ENCODE measurements at regions not wholly inside any gene's neighbourhood (a gene's known extent, or its start where the extent isn't known, plus 50 kb on each side); places are given as distances from the start of the nearest gene placed in this dataset.
A peak's percentile ranks its signal among the peaks of the same experiment; 100 is the strongest.
"Not testable (repeated sequence)": the region's sequence is repeated elsewhere in the genome, so short reads cannot be mapped to it uniquely, and the experiment has no call there.

DNA sequence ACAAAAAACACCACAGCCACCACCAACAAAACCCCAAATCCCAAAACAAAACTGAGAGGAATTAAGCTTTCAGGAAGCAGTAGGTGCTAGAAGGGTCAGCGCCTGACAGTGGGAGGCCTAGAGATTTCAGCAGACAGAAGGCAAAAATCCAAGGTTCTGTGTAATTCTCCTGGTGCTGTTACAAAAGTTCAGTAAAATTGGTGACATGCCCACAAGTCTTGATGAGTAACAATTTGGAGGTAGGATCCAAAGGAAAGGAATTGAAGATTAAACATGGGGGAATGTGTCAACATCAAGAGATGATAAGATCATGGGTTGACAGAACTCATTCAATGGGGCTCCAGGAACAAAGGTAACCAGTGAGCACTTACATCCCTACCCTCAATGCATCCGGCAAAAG is 653.8 kb upstream of the CPEB2 start:
- DNase-seq = no peak

DNA sequence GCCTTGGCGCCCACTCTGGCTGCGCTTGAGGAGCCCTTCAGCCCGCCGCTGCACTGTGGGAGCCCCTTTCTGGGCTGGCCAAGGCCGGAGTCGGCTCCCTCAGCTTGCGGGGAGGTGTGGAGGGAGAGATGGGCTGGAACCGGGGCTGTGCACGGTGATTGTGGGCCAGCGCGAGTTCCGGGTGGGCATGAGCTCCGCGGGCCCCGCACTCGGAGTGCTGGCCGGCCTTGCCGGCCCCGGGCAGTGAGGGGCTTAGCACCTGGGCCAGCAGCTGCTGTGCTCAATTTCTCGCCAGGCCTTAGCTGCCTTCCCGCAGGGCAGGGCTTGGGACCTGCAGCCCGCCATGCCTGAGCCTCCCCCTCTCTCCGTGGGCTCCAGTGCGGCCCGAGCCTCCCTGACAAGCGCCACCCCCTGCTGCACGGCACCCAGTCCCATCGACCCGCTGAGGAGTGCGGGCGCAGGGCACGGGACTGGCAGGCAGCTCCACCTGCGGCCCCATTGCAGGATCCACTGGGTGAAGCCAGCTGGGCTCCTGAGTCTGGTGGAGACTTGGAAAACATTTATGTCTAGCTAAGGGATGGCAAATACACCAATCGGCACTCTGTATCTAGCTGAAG is 643.6 kb upstream of the CPEB2 start:
- not testable (repeated sequence) for DNase-seq

DNA sequence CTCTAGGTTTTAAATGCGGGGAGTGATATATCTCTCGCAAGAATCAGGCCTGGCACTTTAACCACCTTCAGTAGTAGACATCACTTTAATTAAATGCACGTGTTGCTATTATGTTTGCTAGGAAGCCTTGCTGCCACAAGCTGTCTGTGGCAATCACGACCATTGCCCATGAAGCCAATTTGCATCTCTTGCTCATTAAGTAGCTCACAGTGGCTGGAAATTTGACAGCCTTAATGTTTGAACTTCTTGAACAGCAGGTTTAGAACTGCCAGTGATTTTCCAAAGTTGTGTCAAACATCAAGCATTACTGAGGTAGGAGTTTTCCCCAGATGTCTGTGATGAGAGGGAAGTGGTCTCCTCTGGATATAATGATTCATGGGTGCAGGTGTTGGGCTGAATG is 642.3 kb upstream of the CPEB2 start:
- no peak for DNase-seq

DNA sequence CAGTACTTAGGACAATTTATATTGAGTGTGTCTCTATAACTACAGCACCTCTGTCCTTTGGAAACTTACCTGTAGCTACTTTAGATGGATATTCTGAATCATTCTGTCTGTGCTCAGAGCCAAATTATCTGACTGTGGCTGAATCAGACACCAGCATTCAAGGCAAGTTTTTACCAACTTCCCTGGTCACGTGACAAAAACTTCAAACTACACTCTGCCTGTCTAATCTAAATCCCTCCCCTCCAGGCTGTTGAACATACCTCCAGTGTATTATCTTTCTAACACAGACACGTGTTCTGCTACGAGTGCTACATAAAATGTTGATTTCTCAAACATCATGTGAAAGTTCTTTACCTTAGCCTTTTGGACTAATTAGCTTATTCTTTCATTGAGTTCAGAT is 641.2 kb upstream of the CPEB2 start:
- no peak for DNase-seq

DNA sequence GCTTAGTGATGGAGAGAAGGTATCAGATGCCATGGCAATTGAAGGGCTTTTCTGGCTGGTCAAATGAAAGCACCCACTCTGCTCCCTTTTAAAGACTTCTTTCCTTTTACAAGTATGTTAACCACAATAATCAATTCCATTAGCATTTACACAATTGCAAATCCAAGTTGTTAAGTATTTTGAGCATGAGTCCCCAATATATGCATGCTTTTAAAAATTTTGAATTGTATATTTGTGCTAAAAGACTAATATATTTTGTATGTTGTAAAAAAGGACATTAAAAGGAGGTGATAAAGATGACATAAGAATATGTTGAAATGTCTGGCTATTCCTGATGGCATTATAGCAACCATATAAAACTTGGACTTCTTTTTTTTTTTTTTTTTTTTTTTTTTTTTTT is 639.9 kb upstream of the CPEB2 start:
- DNase-seq = no peak

DNA sequence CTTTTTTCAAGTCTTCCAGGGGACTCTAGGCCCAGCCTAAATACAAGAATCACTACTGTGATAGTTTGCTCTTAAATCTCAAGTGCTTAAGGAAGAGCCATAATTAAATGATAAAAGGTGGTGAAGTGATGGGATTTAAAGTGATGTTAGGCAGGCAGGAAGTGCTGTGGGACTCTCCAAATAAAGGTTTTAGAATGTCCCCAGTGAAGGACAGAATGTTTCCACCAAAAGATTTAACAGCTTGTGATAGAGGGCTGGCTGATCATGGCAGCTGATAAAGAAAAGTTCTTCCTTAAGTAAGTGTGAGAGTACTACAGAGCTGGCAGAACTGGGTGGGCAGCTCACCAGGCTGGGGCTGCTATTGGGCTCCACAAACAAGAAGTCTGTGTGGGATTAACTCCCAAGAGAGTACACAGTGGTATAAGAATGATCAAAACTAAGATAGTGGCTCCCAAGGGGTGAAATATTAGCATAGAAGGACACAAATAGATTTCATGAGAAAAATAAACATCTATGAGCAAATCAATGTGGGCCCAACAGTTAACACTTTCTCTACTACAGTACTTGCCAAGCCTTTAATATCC is 637.2 kb upstream of the CPEB2 start:
- DNase-seq = no peak

DNA sequence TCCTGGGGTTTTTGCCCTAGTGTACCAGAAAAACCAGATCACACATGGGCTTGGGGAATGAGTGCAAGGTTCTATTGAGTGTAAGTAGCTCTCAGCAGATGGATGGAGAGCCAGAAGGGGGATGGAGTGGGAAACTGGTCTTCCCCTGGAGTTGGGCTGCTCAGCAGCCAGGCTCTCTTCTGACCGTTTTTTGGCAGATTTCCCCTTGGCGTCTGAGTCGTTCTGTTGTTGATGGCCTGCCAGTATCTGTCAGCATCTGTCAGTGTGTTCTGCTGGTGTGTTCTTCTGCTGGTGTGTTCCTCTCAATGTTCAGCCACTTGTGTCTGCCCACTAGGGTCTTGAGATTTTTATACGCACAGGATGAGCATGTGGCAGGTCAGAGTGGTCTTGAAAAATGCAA is 633.9 kb upstream of the CPEB2 start:
- peak in 4 of 51 donors; percentile 0 to 11 (median 2) for DNase-seq

DNA sequence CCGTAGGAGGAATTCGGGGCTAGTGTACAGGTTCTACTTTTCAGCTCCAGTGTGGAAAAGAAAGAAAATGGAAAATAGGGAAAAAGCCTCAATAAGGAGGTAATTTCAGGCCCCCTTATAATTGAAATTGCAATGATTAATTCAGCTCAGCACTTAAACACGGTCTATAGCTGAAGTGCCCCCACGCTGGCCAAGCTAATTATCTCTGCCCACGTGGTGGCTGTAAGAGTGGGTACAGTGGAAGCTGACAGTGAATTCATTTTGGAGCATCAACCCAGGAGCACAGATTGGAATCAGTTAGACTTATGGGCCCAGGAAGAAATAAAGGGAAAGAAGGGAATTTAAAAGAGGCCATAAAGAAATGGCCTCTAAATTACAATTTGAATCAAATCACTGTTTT is 631.1 kb upstream of the CPEB2 start:
- no peak for DNase-seq

DNA sequence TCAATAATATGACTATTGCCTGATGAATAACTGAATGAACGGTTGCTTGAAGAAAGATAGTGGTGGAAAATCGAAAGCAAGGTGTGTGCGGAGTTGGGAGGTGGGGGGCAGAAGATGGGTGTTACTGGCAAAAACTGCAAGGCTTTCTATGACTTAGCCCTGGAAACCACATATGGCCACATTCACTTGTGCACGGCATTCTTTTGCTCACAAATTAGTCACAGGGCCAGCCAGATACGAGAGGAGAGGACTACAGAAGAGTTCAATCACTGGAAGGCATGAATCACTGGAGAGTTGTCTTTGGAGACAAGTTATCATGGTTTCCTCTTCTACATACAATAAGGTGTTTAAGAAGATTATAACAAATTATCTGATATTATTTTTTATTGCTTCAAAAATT is 626.5 kb upstream of the CPEB2 start:
- no peak for DNase-seq

DNA sequence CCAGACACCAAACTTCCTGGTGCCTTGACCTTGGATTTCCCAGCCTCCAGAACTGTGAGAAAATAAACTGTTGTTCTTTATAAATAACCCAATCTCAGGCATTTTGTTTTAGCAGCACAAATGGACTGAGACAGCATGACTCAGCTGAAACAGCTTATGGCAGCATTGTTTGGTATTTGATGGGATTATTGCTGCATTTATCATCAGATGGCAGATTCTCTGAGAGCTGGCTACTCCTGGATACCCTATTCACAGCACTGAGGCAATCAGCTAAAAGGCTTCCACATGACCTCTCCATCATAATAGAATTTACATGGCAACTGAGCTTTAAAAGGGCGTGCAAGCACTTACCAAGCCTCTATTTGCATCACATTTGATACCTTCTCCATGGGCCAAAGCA is 623.1 kb upstream of the CPEB2 start:
- no peak for DNase-seq

DNA sequence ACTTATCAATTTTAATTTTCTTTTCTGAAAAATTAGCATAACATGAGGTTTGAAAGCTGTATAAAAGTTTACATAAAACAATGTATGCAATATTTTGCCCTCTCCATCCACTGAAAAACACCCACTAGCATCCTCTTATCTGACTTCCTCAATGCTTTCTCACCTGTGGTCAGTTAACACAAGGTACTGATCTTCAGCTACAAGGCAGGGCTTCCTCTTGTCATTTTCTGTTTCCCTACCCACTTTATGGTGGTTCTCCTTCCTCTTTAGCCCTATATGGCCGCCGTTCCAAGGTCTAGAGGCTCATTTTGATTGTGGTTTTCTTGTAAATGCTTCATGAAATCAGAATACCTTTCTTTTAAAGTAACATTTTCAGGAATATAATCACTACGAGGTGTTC is 618.6 kb upstream of the CPEB2 start:
- no peak for DNase-seq

DNA sequence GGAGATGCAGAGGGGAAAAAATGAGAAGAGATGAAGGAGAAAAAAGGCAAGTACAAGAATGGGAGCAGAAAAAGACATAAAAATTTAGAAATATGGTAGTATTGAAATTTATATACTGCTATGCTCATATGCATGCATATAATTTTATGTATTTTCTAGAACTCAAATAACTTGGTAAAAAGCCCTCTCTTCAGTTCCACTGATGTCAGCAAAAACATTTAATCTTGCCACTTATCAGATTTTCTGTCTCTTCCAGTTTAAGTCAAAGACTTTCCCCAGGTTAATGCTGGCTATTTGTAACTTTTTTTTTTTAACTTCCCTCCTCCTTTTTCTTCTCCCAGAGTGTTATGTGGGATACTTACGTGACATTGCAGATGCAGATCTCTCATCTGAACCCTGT is 617.5 kb upstream of the CPEB2 start:
- DNase-seq = no peak

DNA sequence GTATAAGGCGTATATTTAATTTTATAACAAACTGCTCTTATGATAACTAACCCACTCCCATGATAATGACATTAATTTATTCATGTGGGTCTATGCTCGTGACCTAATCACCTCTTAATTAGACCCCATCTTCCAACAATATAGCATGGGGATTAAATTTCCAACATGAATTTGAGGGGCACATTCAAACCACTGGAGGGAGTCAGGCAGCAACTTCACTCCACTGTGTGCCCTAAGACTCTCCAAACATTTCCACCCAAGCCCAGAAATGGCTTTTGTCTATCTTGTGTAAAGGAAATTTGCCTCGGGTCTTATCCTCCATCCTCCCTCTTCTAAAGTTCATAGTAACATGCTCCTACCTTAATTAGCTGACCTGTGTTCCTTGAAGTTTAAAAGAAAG is 616.1 kb upstream of the CPEB2 start:
- DNase-seq = no peak

DNA sequence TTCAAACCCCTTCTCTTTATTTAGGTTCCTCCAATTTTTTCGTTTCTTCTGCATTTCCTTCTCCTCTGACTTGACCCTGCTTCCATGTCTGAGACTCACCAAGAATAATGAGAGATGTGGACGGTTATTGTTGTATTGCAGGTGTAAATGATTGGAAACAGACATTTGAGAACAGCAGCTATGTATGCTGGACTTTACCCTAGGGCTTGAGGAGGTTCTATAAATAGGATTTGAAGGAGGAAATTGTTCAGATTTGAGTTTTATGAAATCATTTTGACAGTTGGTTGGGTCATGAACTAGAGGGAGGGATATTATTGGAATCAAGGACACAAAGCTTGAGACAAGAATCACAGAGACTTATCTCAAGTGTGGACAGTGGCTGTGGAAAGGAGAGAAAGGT is 614.6 kb upstream of the CPEB2 start:
- no peak for DNase-seq

DNA sequence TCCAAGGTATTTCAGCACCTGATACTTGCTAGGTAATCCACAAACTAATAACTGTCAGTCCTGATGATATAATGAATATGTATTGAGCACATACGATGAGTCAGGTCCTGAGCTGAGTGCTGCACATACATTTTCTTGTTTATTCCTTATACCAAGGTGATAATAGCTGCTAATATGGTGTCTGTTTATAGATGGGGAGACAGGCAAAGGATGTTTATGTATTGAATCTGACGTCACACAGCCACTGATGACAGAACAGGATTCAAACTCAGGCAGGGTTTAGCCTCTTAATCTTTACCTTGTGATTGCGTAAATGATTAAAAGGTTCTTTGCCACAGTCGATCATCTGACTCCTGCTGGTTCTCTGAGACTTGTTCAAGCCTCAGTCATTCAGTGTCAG is 609.9 kb upstream of the CPEB2 start:
- DNase-seq = no peak

DNA sequence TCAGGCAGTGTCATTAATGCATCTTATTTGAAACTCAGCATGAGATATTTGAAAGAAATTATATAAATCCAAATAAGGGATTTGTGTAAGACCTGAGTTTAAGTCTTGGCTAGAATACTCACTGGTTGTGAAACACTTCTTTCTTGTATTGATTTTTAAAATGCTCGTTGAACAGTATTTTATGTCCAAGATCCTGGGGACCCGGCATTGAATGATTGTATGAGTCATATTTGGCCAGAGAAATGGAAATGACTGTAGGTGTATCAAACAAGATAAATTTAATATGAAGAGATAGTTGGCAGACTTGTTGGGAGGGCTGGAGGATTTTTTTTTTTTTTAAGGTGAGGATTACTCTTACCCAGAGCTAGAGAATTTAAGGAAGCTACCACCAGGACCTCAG is 606.1 kb upstream of the CPEB2 start:
- DNase-seq = no peak

DNA sequence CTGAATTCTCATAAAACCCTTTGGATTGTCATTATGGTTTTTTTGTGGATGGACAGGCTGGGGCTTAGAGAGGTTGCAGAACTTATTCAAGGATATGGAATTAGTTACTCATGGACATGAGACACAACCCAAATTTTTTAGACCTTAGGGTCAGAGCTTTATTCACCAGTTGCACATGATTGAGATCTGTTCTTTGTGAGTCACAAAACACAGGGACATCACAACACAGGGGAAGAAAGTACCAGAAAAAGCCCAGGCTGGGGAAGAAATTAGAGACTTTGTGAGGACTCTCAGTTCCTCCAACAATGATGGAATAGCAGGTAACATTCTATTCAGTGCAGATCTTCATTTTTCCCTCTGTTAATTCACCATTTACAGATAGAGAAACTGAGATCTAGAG is 602.4 kb upstream of the CPEB2 start:
- DNase-seq = no peak

DNA sequence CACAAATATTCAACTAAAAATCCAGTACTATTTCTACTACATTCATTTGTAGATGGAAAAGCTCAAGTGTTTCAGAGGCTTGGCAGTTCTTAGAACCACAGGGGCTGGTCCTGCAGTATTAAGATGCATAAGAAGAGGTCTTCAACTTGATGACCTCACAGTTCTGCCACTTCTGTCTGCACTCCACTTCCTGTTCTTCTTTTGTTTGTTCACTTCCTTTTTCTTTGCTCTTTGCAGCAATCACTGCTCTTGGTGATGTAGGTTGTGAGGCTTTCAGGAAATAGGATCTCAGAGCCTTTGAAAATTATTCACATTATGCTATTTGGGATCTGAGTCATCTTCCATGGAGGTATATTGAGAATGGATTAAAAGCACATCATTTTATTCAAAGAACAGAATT is 602.0 kb upstream of the CPEB2 start:
- DNase-seq = no peak

DNA sequence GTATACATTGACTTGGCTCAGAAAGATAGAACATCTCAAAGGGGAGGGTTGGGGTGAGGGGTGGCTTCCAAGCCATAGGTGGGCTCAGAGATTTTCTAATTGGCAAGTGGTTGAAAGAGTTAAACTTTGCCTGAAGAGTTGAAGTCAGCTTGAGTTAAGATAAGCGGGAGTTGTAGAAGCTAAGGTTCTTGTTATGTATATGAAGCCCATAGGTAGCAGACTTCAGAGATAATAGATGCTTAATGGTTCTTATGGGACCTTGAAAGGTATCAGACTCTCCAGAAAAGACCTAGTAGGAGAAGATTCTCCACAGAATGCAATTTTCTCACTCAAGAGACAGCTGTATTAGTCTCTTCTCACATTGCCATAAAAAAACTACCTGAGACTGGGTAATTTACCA is 599.1 kb upstream of the CPEB2 start:
- no peak for DNase-seq

DNA sequence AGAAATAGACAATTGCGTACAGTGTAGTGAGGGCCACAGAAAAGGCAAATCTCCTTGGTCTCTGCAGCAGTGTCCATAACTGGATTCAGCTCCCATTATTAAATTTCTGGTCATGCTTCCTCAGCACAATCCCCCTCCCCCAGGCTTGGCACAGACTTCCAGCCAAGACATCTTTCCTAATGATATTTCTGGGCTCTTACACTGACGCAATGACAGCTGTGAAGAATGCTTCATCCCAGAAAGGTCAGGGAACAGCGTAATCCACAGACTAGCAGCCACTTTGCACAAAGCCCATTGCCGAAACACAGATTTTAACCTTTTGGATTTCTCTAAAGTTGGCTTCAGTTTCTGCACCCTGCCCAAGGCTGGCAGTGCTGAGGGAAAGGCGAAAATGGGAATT is 597.6 kb upstream of the CPEB2 start:
- peak in 13 of 51 donors; percentile 1 to 25 (median 8) for DNase-seq

DNA sequence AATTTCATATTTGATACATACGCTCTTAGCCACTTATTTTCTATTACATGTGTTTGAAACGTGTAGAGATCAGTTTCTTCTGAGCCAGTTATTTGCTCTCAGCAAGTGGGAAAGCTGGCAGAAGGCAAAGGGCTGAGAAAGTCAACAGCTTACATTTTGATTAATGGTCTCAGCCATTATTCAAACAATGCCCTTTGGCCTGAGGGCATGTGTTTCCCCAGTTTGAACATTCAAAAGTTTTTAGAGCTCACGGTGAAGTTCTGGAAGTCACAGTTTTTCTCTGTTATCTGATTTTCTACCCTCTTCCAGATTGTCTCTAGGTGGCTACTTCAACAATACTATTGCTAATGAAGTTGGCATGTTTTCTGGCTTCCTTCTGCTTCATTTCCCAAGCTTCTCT is 591.8 kb upstream of the CPEB2 start:
- DNase-seq = no peak

DNA sequence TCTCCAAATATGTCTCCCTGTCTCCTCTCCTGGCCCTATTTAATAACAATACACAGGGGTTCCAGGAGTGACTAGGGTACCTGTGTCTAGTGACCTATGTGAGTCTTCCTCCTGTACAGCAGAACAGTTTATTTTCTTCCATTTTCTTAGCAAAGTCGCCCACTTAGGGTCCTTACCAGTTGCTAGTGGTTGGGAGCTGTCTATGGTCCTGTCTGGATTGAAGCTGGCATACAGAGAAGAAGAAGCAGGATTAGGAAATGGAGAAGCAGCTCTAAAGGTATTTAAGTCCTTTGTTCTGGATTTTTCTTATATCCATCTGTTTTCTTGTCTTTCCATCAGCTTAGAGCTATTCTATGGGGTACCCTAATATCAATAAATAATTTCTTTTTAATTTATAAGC is 587.1 kb upstream of the CPEB2 start:
- DNase-seq = no peak

DNA sequence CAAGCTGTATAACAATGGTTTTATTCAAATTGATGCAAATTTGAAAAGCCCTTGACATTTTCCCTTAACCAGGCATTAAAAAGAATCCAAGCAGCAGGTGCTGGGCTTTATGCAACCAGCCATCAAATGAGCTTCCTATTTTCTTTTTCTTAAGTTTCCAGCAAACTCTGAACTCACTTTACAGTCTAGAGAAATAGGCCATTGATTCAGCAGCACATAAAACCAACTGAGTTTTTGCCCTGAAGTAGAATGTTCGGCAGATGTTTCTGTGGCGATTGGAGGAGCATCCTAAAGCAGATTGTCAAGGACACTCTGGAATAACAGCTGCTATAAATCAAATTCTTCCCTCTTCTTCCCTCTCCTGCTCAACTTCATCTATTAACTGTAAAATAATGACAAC is 582.8 kb upstream of the CPEB2 start:
- DNase-seq = no peak

DNA sequence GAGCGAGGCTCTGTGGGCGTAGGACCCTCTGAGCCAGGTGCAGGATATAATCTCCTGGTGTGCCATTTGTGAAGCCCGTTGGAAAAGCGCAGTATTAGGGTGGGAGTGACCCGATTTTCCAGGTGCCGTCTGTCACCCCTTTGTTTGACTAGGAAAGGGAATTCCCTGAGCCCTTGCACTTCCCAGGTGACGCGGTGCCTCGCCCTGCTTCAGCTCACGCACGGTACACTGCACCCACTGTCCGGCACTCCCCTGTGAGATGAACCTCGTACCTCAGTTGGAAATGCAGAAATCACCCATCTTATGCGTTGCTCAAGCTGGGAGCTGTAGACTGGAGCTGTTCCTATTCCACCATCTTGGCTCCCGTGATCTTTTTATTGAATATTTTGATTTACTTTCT is 576.0 kb upstream of the CPEB2 start:
- DNase-seq = not testable (repeated sequence)

Data from hypothalamus (tissue), 51 donors.